GM23338 (cell line): ENCODE measurements at regions not wholly inside any gene's neighbourhood (a gene's known extent, or its start where the extent isn't known, plus 50 kb on each side); places are given as distances from the start of the nearest gene placed in this dataset.

ENCODE experiments used
- ATAC-seq: fragments of 200-7000 bp; cut with Tn5 transposase; 3 replicates; pipeline ENCODE4 v1.9.1; 2020
- DNase-seq: peaks from one replicate; pipeline ENCODE4 v3.0.0-alpha.2; 2015; ENCODE audit warnings: low spot score
- H2AFZ ChIP-seq: fragments of 200-600 bp; sonication (generic); 2 replicates; pipeline ENCODE4 v1.8.0; 2016; ENCODE audit warnings: antibody characterized with exemption, mild to moderate bottlenecking, moderate library complexity
- H3F3A ChIP-seq: fragments of 200-600 bp; sonication (generic); replicated peaks from 2 replicates; pipeline ENCODE4 v1.8.0; 2017; ENCODE audit warnings: antibody characterized with exemption, mixed run types, low read depth
- H3K27ac ChIP-seq: fragments of 200-600 bp; sonication (generic); 2 replicates; pipeline ENCODE4 v1.6.1; 2016; ENCODE audit warnings: low read depth
- H3K27me3 ChIP-seq: fragments of 200-600 bp; sonication (generic); 2 replicates; pipeline ENCODE4 v1.8.0; 2016; ENCODE audit warnings: mild to moderate bottlenecking, mixed run types, moderate library complexity; ENCODE audit not compliant: insufficient read depth
- H3K36me3 ChIP-seq: fragments of 200-600 bp; sonication (generic); 2 replicates; pipeline ENCODE4 v1.8.0; 2016; ENCODE audit warnings: mild to moderate bottlenecking; ENCODE audit not compliant: insufficient read depth
- H3K4me1 ChIP-seq: fragments of 200-600 bp; sonication (generic); 2 replicates; pipeline ENCODE4 v1.8.0; 2016; ENCODE audit warnings: mild to moderate bottlenecking, moderate library complexity; ENCODE audit not compliant: insufficient read depth
- H3K4me2 ChIP-seq: fragments of 200-600 bp; sonication (generic); 2 replicates; pipeline ENCODE4 v1.7.1; 2017; ENCODE audit warnings: mixed run types
- H3K4me3 ChIP-seq: fragments of 200-600 bp; sonication (generic); 2 replicates; pipeline ENCODE4 v1.6.1; 2016; ENCODE audit warnings: mixed run types
- H3K79me2 ChIP-seq: fragments of 200-600 bp; sonication (generic); replicated peaks from 2 replicates; pipeline ENCODE4 v1.8.0; 2017; ENCODE audit warnings: mild to moderate bottlenecking; ENCODE audit not compliant: insufficient read depth
- H3K9me2 ChIP-seq: fragments of 200-600 bp; sonication (generic); 2 replicates; pipeline ENCODE4 v1.8.0; 2017; ENCODE audit not compliant: insufficient read depth
- H4K20me1 ChIP-seq: fragments of 200-600 bp; sonication (generic); replicated peaks from 2 replicates; pipeline ENCODE4 v1.8.0; 2017; ENCODE audit warnings: mild to moderate bottlenecking; ENCODE audit not compliant: insufficient read depth
- H3K27ac Mint-ChIP-seq: 2 replicates; pipeline ENCODE4 v1.8.0; 2020; ENCODE audit warnings: inconsistent platforms, mild to moderate bottlenecking, moderate library complexity, mixed read lengths
- H3K27me3 Mint-ChIP-seq: 3 replicates; pipeline ENCODE4 v1.8.0; 2022; ENCODE audit warnings: low read depth, mild to moderate bottlenecking, moderate library complexity, mixed read lengths, inconsistent platforms; ENCODE audit not compliant: insufficient read depth, poor library complexity
- H3K36me3 Mint-ChIP-seq: 3 replicates; pipeline ENCODE4 v1.8.0; 2021; ENCODE audit warnings: low read depth, mild to moderate bottlenecking, inconsistent platforms, moderate library complexity, mixed read lengths
- H3K4me1 Mint-ChIP-seq: 3 replicates; pipeline ENCODE4 v1.8.0; 2020; ENCODE audit warnings: mild to moderate bottlenecking, inconsistent platforms, mixed read lengths
- H3K4me3 Mint-ChIP-seq: 3 replicates; pipeline ENCODE4 v1.8.0; 2021; ENCODE audit warnings: moderate library complexity, mild to moderate bottlenecking, inconsistent platforms, mixed read lengths
- H3K9me3 Mint-ChIP-seq: 3 replicates; pipeline ENCODE4 v1.8.0; 2020; ENCODE audit warnings: moderate library complexity, mild to moderate bottlenecking, inconsistent platforms, mixed read lengths
- CTCF ChIP-seq, 2 experiments: fragments of 200-600 bp in 1 of 2; sonication (generic) in 1 of 2; conservative IDR thresholded peaks; 2 replicates each; pipeline versions ENCODE4 v1.5.1 to v1.6.1; 2016 to 2017; ENCODE audit warnings: antibody characterized with exemption in 2 of 2, low read depth in 2 of 2, mild to moderate bottlenecking in 2 of 2, moderate library complexity in 1 of 2
- EZH2 ChIP-seq: fragments of 200-600 bp; sonication (generic); IDR thresholded peaks from one replicate; pipeline ENCODE4 v1.8.0; 2017; ENCODE audit warnings: antibody characterized with exemption, mild to moderate bottlenecking, low read depth; ENCODE audit not compliant: unreplicated experiment
- EZH2phosphoT487 ChIP-seq: fragments of 200-600 bp; sonication (generic); IDR thresholded peaks from one replicate; pipeline ENCODE4 v1.8.1; 2018; ENCODE audit warnings: antibody characterized with exemption; ENCODE audit not compliant: unreplicated experiment
- JUNB ChIP-seq: IDR thresholded peaks from one replicate; pipeline ENCODE4 v1.6.1; 2016; ENCODE audit warnings: antibody characterized with exemption; ENCODE audit not compliant: unreplicated experiment
- NANOG ChIP-seq: IDR thresholded peaks from 2 replicates; pipeline ENCODE4 v1.6.1; 2016; ENCODE audit warnings: antibody characterized with exemption, borderline replicate concordance
- POLR2AphosphoS5 ChIP-seq: IDR thresholded peaks from 2 replicates; pipeline ENCODE4 v1.6.1; 2016; ENCODE audit warnings: antibody characterized with exemption, low read depth
- REST ChIP-seq: IDR thresholded peaks from one replicate; pipeline ENCODE4 v1.6.1; 2018; ENCODE audit warnings: antibody characterized with exemption; ENCODE audit not compliant: unreplicated experiment
- STAT1 ChIP-seq: IDR thresholded peaks from one replicate; pipeline ENCODE4 v1.6.1; 2016; ENCODE audit warnings: antibody characterized with exemption; ENCODE audit not compliant: unreplicated experiment
- ZNF114 ChIP-seq: fragments of 250-450 bp; sonication (Bioruptor Pico); IDR thresholded peaks from 2 replicates; pipeline ENCODE4 v1.5.0; 2020; ENCODE audit warnings: mild to moderate bottlenecking, moderate library complexity
- ZNF331 ChIP-seq: fragments of 250-450 bp; sonication (Bioruptor Pico); IDR thresholded peaks from 2 replicates; pipeline ENCODE4 v1.5.0; 2020; ENCODE audit warnings: low read depth, mild to moderate bottlenecking, moderate library complexity
- TF ChIP-seq, protein P1 (sequence below): fragments of 250-450 bp; sonication (Bioruptor Pico); IDR thresholded peaks from 2 replicates; pipeline ENCODE4 v1.5.0; 2020; ENCODE audit warnings: mild to moderate bottlenecking, moderate library complexity
- TF ChIP-seq, protein P2 (sequence below): IDR thresholded peaks from 2 replicates; pipeline ENCODE4 v1.6.1; 2016; ENCODE audit warnings: antibody characterized with exemption

DNA sequence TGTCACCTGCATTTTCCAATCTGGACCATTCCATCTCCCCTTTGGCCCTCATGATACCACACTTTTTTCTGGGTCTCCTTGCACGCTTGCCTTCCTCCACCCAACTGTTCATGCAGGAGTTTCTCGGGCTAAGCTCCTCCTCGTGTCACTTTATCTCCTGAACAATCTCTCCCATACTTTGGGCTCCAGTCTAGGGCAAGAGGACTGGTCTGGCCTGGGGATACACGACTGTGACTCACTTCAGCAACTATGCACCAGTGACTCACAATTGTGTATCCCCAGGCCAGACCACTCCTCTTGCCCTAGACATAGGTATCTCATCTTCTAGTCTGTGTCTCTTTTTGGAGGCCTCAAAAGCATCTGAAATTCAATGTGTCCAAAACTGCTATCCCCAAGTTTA is 149.4 kb upstream of the PTPRM start (continued):
- TF ChIP-seq REST (no peak), CTCF (conservative IDR thresholded peaks at IDR 0.05; ENCODE audit: low read depth in 2 of 2) (no peak)

GRCh38 chr18:7429831-7430230 is 137.3 kb upstream of the PTPRM start:
- no peaks in the 10 kb centered on the region for H3K4me1 ChIP-seq
- H3K4me1 Mint-ChIP-seq, result no peaks in the 10 kb centered on the region
- no peaks in the 10 kb centered on the region for H4K20me1 ChIP-seq
- H3K4me3 ChIP-seq, result no peak overlapping the region
- DNase-seq, result no peak
- no peak overlapping the region for H3K4me2 ChIP-seq
- H3F3A ChIP-seq, result no peaks in the 10 kb centered on the region
- no peaks in the 10 kb centered on the region for H3K27me3 ChIP-seq
- ATAC-seq, result no peak
- no peak overlapping the region for H2AFZ ChIP-seq
- no peak overlapping the region for H3K4me3 Mint-ChIP-seq
- H3K79me2 ChIP-seq, result no peaks in the 10 kb centered on the region
- no peaks in the 10 kb centered on the region; the same call in 2 of the 3 replicates for H3K9me3 Mint-ChIP-seq
- no peaks in the 10 kb centered on the region for H3K36me3 ChIP-seq
- no peaks in the 10 kb centered on the region for H3K9me2 ChIP-seq
- H3K27ac Mint-ChIP-seq, result peak overlapping the region; percentile 14; the same call in 1 of the 2 replicates
- no peaks in the 10 kb centered on the region for H3K36me3 Mint-ChIP-seq
- no peak overlapping the region for H3K27ac ChIP-seq
- H3K27me3 Mint-ChIP-seq, result no peaks in the 10 kb centered on the region
- no peak for TF ChIP-seq POLR2AphosphoS5
- TF ChIP-seq, protein P1, sequence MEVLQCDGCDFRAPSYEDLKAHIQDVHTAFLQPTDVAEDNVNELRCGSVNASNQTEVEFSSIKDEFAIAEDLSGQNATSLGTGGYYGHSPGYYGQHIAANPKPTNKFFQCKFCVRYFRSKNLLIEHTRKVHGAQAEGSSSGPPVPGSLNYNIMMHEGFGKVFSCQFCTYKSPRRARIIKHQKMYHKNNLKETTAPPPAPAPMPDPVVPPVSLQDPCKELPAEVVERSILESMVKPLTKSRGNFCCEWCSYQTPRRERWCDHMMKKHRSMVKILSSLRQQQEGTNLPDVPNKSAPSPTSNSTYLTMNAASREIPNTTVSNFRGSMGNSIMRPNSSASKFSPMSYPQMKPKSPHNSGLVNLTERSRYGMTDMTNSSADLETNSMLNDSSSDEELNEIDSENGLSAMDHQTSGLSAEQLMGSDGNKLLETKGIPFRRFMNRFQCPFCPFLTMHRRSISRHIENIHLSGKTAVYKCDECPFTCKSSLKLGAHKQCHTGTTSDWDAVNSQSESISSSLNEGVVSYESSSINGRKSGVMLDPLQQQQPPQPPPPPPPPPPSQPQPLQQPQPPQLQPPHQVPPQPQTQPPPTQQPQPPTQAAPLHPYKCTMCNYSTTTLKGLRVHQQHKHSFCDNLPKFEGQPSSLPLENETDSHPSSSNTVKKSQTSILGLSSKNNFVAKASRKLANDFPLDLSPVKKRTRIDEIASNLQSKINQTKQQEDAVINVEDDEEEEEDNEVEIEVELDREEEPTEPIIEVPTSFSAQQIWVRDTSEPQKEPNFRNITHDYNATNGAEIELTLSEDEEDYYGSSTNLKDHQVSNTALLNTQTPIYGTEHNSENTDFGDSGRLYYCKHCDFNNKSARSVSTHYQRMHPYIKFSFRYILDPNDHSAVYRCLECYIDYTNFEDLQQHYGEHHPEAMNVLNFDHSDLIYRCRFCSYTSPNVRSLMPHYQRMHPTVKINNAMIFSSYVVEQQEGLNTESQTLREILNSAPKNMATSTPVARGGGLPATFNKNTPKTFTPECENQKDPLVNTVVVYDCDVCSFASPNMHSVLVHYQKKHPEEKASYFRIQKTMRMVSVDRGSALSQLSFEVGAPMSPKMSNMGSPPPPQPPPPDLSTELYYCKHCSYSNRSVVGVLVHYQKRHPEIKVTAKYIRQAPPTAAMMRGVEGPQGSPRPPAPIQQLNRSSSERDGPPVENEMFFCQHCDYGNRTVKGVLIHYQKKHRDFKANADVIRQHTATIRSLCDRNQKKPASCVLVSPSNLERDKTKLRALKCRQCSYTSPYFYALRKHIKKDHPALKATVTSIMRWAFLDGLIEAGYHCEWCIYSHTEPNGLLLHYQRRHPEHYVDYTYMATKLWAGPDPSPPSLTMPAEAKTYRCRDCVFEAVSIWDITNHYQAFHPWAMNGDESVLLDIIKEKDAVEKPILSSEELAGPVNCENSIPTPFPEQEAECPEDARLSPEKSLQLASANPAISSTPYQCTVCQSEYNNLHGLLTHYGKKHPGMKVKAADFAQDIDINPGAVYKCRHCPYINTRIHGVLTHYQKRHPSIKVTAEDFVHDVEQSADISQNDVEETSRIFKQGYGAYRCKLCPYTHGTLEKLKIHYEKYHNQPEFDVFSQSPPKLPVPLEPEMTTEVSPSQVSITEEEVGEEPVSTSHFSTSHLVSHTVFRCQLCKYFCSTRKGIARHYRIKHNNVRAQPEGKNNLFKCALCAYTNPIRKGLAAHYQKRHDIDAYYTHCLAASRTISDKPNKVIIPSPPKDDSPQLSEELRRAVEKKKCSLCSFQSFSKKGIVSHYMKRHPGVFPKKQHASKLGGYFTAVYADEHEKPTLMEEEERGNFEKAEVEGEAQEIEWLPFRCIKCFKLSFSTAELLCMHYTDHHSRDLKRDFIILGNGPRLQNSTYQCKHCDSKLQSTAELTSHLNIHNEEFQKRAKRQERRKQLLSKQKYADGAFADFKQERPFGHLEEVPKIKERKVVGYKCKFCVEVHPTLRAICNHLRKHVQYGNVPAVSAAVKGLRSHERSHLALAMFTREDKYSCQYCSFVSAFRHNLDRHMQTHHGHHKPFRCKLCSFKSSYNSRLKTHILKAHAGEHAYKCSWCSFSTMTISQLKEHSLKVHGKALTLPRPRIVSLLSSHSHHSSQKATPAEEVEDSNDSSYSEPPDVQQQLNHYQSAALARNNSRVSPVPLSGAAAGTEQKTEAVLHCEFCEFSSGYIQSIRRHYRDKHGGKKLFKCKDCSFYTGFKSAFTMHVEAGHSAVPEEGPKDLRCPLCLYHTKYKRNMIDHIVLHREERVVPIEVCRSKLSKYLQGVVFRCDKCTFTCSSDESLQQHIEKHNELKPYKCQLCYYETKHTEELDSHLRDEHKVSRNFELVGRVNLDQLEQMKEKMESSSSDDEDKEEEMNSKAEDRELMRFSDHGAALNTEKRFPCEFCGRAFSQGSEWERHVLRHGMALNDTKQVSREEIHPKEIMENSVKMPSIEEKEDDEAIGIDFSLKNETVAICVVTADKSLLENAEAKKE (CRISPR knock-in tag), result no peak
- no peak for TF ChIP-seq EZH2phosphoT487
- no peak for TF ChIP-seq NANOG
- TF ChIP-seq ZNF331, result no peak
- TF ChIP-seq, protein P2, sequence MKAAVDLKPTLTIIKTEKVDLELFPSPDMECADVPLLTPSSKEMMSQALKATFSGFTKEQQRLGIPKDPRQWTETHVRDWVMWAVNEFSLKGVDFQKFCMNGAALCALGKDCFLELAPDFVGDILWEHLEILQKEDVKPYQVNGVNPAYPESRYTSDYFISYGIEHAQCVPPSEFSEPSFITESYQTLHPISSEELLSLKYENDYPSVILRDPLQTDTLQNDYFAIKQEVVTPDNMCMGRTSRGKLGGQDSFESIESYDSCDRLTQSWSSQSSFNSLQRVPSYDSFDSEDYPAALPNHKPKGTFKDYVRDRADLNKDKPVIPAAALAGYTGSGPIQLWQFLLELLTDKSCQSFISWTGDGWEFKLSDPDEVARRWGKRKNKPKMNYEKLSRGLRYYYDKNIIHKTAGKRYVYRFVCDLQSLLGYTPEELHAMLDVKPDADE, result no peak
- no peak for TF ChIP-seq JUNB
- no peak for TF ChIP-seq EZH2
- no peak for TF ChIP-seq STAT1
- TF ChIP-seq ZNF114, result no peak
